ENCODE measurements at regions not wholly inside any gene's neighbourhood (a gene's known extent, or its start where the extent isn't known, plus 50 kb on each side); places are given as distances from the start of the nearest gene placed in this dataset.
"Not testable (repeated sequence)": the region's sequence is repeated elsewhere in the genome, so short reads cannot be mapped to it uniquely, and the experiment has no call there.

- no peak for DNase-seq
These were observed 973.6 kb downstream of the EPHA3 start for GRCh38 chr3:90080988-90081387.

DNA sequence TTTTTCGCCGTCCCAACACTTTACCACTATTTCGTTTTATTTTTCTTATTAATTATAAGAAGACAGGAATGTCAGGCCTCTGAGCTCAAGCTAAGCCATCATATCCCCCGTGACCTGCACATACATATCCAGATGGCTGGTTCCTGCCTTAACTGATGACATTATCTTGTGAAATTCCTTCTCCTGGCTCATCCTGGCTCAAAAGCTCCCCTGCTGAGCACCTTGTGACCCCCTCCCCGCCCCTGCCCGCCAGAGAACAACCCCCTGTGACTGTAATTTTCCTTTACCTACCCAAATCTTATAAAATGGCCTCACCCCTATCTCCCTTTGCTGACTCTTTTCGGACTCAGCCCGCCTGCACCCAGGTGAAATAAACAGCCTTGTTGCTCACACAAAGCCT, 978.9 kb downstream of the EPHA3 start:
- not testable (repeated sequence) for DNase-seq

- DNase-seq, result no peak
These were observed 980.3 kb downstream of the EPHA3 start for GRCh38 chr3:90087703-90088102.

DNA sequence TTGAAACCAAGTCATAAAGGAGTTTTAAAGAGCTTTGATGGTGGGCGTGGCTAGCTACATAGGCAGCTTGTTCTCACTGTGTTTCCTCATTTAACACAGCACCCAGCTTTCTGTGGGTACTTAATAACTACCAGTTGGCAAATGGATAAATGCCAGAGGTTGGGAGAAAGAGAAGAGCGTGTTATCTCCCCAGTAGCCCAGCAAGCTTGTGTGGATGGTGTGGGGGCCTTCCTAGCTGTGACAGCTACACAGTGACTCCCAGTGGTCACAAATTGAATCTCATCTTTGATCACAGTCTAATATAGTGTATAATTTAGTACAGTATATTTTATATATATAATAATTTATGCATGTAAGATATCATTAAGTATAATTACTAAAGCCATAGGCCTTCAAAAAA, 984.1 kb downstream of the EPHA3 start:
- DNase-seq, result peak; percentile 12

GRCh38 chr3:90092994-90093393, 985.6 kb downstream of the EPHA3 start:
- no peak for DNase-seq

- no peak for DNase-seq
These were observed 988.4 kb downstream of the EPHA3 start for GRCh38 chr3:90095811-90096210.

DNA sequence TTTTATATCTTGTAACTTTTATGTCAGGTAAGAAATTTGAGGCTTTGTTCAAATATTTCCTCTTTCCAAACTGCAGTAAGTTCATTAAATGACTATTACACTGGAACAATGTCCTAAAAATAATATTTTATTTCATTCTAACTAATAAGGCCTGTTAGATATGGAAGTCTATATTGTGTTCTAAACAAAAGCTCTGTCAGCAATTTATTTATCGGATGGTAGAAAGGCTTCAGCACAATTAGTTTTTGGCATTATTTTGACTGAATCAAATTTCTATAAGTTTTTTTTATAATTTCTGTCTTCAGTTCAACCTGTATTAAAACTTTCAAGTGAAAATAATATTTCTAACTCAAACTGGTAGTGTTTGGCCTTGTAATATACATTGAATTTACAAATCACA, 992.1 kb downstream of the EPHA3 start:
- DNase-seq, result no peak

GRCh38 chr3:90102146-90102545, 994.7 kb downstream of the EPHA3 start:
- DNase-seq, result no peak

DNA sequence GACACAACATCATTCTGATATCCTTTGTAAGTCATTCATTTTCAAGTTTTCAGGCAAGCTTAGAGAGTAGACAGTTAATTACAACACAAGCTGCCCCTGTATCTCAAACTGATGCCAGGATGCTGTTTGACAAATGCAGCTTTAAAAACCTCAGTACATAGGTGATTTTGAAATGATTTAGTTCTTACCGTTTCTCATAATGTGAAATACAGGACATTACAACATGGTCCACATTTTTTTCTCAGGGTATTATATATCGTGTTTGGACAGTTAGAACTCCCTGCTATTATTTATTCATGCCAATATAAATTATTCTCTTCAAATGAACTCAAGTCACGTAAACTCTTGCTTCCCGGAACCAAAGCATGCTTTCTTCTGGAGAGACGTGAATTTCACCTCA, 1013.9 kb downstream of the EPHA3 start:
- no peak for DNase-seq

- DNase-seq, result no peak
These were observed 1021.0 kb downstream of the EPHA3 start for GRCh38 chr3:90128391-90128790.

GRCh38 chr3:90129730-90130129, 1022.3 kb downstream of the EPHA3 start:
- DNase-seq, result no peak

DNA sequence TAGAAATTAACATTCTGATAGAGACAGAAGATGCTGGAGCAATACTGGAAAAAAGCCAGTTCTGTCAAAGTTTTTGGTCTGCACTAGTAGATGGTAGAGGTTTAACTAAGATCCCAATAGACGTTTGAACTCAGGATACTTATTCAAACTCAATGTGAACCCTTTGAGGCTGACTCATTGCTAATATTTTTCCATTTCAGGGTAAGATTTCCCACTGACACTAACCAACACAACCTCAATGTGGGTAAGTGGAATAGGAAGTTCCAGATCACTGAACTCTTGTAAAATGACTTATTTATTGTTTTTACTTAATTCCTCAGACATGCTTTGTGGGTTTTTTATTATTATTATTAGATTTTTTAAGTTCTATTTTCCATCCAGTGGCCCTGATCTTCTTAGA, 1024.8 kb downstream of the EPHA3 start:
- no peak for DNase-seq

DNA sequence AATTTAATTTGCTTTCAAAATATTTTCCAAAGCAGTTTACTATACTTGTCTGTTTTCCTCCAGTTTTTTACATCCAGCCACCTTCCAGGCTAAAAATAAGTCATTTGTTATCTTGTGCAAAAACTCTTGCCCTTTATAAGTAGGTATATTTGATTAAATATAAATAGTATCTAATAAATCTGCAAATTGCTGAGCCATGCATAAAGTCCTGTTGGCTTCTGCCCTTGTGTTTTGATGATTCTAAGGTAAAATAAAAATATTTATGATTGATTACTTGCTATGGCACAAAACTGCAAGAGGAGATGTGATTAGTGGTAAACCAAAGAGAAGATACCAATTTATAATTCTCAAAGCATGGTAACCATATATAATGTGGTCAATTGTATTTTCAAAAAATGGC, 1026.7 kb downstream of the EPHA3 start:
- DNase-seq, result no peak

GRCh38 chr3:90136456-90137191, 1029.2 kb downstream of the EPHA3 start:
- DNase-seq, result no peak

- DNase-seq, result no peak
These were observed 1037.9 kb downstream of the EPHA3 start for GRCh38 chr3:90145094-90145860.

DNA sequence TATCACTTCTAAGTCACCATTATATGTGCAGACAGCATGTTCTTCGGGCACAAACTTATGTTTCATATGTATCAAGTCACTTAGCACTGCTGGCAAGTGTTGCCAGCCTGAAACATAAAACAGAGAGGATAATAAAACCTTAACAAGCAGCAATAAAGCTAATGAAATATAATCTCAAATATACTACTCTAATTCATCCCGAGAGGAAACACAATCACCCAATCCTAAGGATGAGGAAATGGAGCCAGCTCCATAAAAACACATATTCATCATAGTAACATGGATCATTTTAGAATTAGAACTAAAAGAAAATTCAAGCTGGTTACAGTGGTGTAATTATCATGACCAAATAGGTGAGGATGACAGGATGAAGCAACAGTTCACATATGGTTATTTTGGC, 1072.7 kb downstream of the EPHA3 start:
- DNase-seq, result no peak

DNA sequence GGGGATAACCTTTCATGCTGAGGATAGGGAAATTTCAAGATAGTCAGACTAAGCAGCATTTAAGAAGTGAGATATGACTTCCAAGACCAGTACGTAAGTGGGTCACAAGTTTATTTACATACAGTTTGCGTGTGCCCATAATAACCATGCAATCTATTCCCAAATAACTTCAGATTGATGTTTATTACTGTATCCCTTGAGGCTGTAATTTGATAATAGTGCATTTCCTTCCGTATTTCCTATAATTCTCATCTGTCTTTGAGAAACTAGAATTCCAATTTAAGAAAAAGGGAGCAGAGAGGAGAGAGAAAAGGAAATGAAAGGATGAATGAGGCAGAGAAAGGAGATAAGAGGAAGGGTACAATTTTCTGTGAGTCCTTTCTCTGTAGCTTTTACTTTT, 1073.1 kb downstream of the EPHA3 start:
- no peak for DNase-seq

DNA sequence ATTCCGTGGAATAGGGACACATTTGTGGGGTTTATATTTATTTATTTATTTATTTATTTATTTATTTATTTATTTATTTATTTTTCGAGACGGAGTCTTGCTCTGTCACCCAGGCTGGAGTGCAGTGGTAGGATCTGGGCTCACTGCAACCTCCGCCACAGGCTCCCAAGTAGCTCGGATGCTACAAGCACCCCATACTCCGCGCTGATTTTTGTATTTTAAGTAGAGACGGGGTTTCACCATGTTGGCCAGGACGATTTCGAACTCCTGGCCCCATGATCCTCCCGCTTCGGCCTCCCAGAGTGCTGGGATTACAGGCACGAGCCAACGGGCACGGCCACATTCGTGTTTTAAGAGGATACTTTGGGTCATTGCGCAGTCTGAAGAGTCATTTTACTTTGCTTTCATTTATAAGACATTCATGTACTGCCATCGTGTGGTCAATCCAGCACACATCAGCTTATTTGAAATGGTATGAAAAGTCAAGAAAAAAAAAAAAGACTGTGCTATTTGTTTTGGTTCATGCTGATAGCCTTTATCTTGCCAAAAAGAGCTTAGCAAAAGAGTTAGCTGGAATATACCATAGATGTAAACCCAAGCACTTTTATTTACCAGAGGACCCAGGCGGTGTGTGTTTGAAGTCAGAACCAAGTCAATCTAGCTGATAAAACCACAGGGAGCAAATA, 1075.0 kb downstream of the EPHA3 start:
- peak; percentile 45 for DNase-seq

DNA sequence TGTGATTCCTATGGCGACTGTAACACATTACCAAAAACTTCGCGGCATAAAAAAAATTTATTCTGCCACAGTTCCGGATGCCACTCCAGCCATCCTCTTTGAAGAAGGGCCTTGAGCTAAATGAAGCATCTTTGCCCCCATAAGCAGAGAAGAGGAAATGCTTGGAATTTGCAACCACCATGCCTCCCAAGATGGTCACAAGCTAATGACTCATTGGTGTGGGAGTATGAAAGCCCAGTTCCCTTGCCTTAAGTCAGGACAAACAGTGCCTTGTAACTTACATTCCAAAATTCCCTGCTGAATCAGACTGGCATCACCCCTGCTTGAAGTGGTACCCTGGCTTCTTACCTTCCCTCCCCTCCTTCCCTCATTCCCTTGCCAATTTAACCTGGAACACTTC, 1077.4 kb downstream of the EPHA3 start:
- DNase-seq, result no peak

GRCh38 chr3:90197383-90197782, 1090.0 kb downstream of the EPHA3 start:
- not testable (repeated sequence) for DNase-seq

DNA sequence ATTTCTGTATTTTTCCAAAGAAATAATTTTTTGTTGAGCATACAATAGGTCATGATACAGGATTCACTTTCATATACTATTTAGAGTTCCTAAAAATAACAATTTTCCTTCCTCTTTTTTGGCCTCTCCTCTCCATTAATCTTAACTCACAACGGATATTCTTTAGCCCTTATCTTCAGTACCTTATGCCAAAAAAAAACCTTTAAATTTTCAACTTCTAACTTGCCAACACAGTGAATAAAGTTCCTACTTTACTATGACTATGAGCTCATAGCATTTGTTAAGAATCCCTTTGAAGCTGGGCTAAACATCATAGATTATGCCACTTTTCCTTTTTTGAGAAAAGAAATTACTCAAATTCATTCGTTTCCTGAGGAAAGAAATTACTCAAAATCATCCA, 1095.5 kb downstream of the EPHA3 start:
- not testable (repeated sequence) for DNase-seq

- not testable (repeated sequence) for DNase-seq
These were observed 1099.1 kb downstream of the EPHA3 start for GRCh38 chr3:90206482-90206881.

DNA sequence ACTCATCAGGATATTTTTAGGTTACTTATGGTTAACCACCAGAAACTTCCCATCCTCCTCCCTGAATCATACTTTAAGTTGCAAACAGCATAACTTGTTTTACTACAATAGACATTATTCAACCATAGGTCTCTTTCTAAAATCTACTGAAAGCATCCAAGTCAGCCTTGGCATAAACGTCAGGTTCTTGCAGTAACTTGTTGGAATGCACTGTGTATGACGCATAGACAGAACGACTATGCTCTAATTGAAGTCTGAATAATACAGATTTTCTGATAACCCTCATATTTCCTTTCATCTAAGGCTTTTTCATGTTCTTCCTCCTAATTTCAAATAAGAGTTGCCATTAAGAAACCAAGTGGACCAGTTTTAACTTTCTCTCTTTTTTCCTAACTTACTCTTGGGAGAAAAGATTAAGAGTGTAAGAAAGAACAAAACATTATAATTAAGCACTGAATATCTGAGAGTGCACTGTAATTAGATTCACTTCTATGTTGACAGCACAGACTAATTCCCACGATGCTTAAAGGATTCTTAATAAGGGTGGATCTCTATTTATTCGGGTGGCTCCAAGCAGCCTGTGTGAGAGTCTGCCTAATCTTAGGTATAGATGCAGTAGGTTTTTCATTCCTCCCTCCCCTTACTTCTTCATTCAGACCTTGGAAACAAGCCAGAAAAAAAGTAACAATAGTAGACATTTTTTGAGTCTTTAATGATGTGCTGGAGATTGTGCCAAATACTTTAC, 1100.1 kb downstream of the EPHA3 start:
- not testable (repeated sequence) for DNase-seq
